Left lung (tissue), 4 donors: ENCODE measurements at regions not wholly inside any gene's neighbourhood (a gene's known extent, or its start where the extent isn't known, plus 50 kb on each side); places are given as distances from the start of the nearest gene placed in this dataset.

Source experiments
- ATAC-seq: fragments of 200-7000 bp; cut with Tn5 transposase; one replicate; pipeline ENCODE4 v1.9.1; 2020; ENCODE audit warnings: moderate library complexity
- DNase-seq, 4 donors: peaks; one replicate each; pipeline ENCODE4 v3.0.0-alpha.2; 2013 to 2020
- H3K27ac ChIP-seq, 2 donors: fragments of 200-600 bp; sonication (generic) in 1 of 2; one replicate each; pipeline versions ENCODE4 v1.5.0 to v1.8.0; 2020 to 2021
- H3K27me3 ChIP-seq, 2 donors: fragments of 200-600 bp; sonication (generic) in 1 of 2; one replicate each; pipeline versions ENCODE4 v1.5.0 to v1.8.0; 2020 to 2021
- H3K36me3 ChIP-seq, 2 donors: fragments of 200-600 bp; sonication (generic) in 1 of 2; one replicate each; pipeline versions ENCODE4 v1.5.0 to v1.8.0; 2020 to 2021
- H3K4me1 ChIP-seq, 2 donors: fragments of 200-600 bp; one replicate each; pipeline ENCODE4 v1.8.0; 2021
- H3K4me3 ChIP-seq, 2 donors: fragments of 200-600 bp; sonication (generic) in 1 of 2; one replicate each; pipeline versions ENCODE4 v1.5.0 to v1.8.0; 2020 to 2021; ENCODE audit warnings: mild to moderate bottlenecking in 1 of 2
- H3K9me3 ChIP-seq, 2 donors: fragments of 200-600 bp; sonication (generic) in 1 of 2; one replicate each; pipeline versions ENCODE4 v1.5.0 to v1.8.0; 2020 to 2021
- intact Hi-C, 2 donors: fragments of 100-400 bp; cut with DNase I; formaldehyde crosslinking; loops; one replicate each; pipeline versions ENCODE4 v1.11.2 to v1.14.2; 2022
- TF ChIP-seq, protein P1 (sequence below), 2 donors: fragments of 200-600 bp; sonication (generic) in 1 of 2; IDR thresholded peaks; one replicate each; pipeline versions ENCODE4 v1.5.0 to v1.8.0; 2021; ENCODE audit warnings: antibody characterized with exemption in 2 of 2
- donor health status: DM: no; HTN: yes; CAD: no.
- donor health status: DM: no; HTN: no; CAD: no.

DNA sequence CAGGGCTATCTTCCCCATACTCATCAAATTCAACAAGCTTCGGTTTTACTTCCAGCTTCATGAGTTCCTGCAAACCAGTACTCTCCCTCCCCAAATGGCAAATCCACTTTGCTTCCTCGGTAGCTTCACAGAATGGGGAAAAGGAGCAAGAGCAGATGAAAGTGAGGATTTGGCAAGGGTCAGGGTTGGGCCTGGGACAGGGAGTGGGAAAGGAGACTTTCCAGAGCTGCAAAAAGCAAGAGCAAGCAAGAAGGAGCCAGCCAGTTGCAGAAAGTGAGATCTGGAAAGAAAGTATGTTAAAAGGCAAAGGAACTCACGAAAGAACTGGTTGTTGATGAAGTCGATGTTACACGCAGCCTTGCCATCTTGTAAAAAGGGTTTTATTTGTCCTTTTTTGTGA is 522.8 kb upstream of the TBX3 start:
- Histone ChIP-seq H3K27me3 (no peaks in the 10 kb centered on the region), H3K36me3 (no peaks in the 10 kb centered on the region), H3K4me1 (no peaks in the 10 kb centered on the region), H3K27ac (no peak overlapping the region), H3K9me3 (no peaks in the 10 kb centered on the region), H3K4me3 (no peak overlapping the region)
- TF ChIP-seq, protein P1, sequence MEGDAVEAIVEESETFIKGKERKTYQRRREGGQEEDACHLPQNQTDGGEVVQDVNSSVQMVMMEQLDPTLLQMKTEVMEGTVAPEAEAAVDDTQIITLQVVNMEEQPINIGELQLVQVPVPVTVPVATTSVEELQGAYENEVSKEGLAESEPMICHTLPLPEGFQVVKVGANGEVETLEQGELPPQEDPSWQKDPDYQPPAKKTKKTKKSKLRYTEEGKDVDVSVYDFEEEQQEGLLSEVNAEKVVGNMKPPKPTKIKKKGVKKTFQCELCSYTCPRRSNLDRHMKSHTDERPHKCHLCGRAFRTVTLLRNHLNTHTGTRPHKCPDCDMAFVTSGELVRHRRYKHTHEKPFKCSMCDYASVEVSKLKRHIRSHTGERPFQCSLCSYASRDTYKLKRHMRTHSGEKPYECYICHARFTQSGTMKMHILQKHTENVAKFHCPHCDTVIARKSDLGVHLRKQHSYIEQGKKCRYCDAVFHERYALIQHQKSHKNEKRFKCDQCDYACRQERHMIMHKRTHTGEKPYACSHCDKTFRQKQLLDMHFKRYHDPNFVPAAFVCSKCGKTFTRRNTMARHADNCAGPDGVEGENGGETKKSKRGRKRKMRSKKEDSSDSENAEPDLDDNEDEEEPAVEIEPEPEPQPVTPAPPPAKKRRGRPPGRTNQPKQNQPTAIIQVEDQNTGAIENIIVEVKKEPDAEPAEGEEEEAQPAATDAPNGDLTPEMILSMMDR (IDR thresholded peaks at IDR 0.05), result no peak
- intact Hi-C loops, result no loop called here
- DNase-seq (no peak), ATAC-seq (no peak)

- Histone ChIP-seq H3K36me3 (no peaks in the 10 kb centered on the region), H3K27me3 (no peaks in the 10 kb centered on the region), H3K27ac (no peak overlapping the region), H3K4me3 (no peak overlapping the region), H3K9me3 (no peaks in the 10 kb centered on the region), H3K4me1 (no peaks in the 10 kb centered on the region)
- intact Hi-C loops, result no loop called here
- ATAC-seq, result no peak
- no peak for DNase-seq
- TF ChIP-seq, protein P1 (IDR thresholded peaks at IDR 0.05), result no peak
Observed at GRCh38 chr12:115205755-115206308, 521.9 kb upstream of the TBX3 start.

DNA sequence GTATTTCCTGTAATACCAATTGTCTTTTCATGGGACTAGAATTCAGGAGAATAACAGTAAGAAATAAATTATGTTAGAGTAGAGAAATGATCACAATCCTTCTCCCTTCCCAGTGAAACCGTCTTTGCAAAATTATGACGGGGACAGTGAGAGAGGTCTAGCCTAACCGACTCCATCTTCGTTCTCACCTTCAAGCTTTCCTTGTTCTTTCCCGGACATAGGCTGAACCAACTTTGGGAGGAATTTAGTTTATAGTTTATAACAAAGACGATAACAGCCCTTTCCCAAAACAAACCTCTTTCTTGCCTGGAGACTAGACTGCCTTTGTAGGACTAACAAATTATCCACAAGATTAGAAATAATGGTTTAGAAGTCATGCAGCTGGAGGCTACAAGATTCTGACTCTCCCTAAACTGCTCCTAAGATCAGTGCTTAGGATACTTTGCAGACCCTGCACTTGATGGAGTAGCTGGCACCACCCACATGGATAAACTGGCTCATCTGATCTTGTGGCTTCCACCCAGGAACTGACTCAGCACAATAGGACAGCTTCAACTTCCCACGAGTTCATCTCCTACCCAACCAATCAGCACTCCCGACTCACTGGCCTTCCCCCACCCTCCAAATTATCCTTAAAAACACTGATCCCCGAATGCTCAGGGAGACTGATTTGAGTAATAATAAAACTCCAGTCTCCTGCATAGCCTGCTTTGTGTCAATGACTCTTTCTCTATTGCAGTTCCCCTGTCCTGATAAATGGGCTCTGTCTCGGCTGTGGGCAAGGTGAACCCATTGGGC is 521.2 kb upstream of the TBX3 start:
- ATAC-seq (no peak), DNase-seq (no peak)
- TF ChIP-seq, protein P1 (IDR thresholded peaks at IDR 0.05), result no peak
- intact Hi-C loops, result no loop called here
- Histone ChIP-seq H3K4me1 (no peaks in the 10 kb centered on the region), H3K4me3 (no peak overlapping the region), H3K27me3 (no peaks in the 10 kb centered on the region), H3K27ac (no peak overlapping the region), H3K36me3 (no peaks in the 10 kb centered on the region), H3K9me3 (no peaks in the 10 kb centered on the region)

- no peaks in the 10 kb centered on the region for H3K27me3 ChIP-seq
- no peaks in the 10 kb centered on the region for H3K36me3 ChIP-seq
- DNase-seq, result no peak
- H3K4me1 ChIP-seq, result no peaks in the 10 kb centered on the region
- intact Hi-C loops, result no loop called here
- no peaks in the 10 kb centered on the region for H3K9me3 ChIP-seq
- H3K4me3 ChIP-seq, result no peak overlapping the region
- ATAC-seq, result no peak
- H3K27ac ChIP-seq, result no peak overlapping the region
- TF ChIP-seq, protein P1 (IDR thresholded peaks at IDR 0.05), result no peak
Observed at GRCh38 chr12:115203701-115204100, 519.7 kb upstream of the TBX3 start.

GRCh38 chr12:115201966-115202365 is 518.0 kb upstream of the TBX3 start:
- intact Hi-C loops, result no loop called here
- no peaks in the 10 kb centered on the region for H3K9me3 ChIP-seq
- H3K27ac ChIP-seq, result no peak overlapping the region
- no peak for DNase-seq
- no peak overlapping the region for H3K4me3 ChIP-seq
- H3K27me3 ChIP-seq, result no peaks in the 10 kb centered on the region
- H3K4me1 ChIP-seq, result no peaks in the 10 kb centered on the region
- no peak for ATAC-seq
- TF ChIP-seq, protein P1 (IDR thresholded peaks at IDR 0.05), result no peak
- H3K36me3 ChIP-seq, result no peaks in the 10 kb centered on the region
